ENCODE measurements at regions not wholly inside any gene's neighbourhood (a gene's known extent, or its start where the extent isn't known, plus 50 kb on each side); places are given as distances from the start of the nearest gene placed in this dataset.
"Not testable (repeated sequence)": the region's sequence is repeated elsewhere in the genome, so short reads cannot be mapped to it uniquely, and the experiment has no call there.

GRCh38 chr7:20543500-20543899, 72.0 kb upstream of the ABCB5 start:
- H3K4me2 ChIP-seq (ENCODE audit: low read depth, low read length, poor library complexity, severe bottlenecking) = no peak overlapping the region
- no peaks in the 10 kb centered on the region for H3K36me3 ChIP-seq (ENCODE audit: insufficient read depth, low read length)
- no peaks in the 10 kb centered on the region for H3K27me3 ChIP-seq (ENCODE audit: low read length)
- no peaks in the 10 kb centered on the region for H3K9me2 ChIP-seq (replicated peaks; ENCODE audit: insufficient read depth, low read length)
- no peaks in the 10 kb centered on the region for H3K79me2 ChIP-seq (ENCODE audit: low read length)
- no peak for DNase-seq
- no peak overlapping the region for H3K4me3 ChIP-seq (ENCODE audit: low read length)
- no peak overlapping the region for H2AFZ ChIP-seq (ENCODE audit: low read length)
- no peaks in the 10 kb centered on the region for H4K20me1 ChIP-seq (ENCODE audit: insufficient read depth, low read depth, low read length)
- H3K9me3 ChIP-seq (ENCODE audit: low read length) = no peaks in the 10 kb centered on the region
- H3K27ac ChIP-seq (ENCODE audit: low read length) = no peak overlapping the region
- peaks cover 8% of the 10 kb centered on the region for H3K4me1 ChIP-seq (ENCODE audit: low read length)
- no peak overlapping the region for H3K9ac ChIP-seq (ENCODE audit: low read length)

- Histone ChIP-seq H3K4me2 (ENCODE audit: low read depth, low read length, poor library complexity, severe bottlenecking) (no peak overlapping the region), H3K4me3 (ENCODE audit: low read length) (no peak overlapping the region), H3K9me3 (ENCODE audit: low read length) (no peaks in the 10 kb centered on the region), H2AFZ (ENCODE audit: low read length) (no peak overlapping the region), H3K9me2 (replicated peaks; ENCODE audit: insufficient read depth, low read length) (no peaks in the 10 kb centered on the region), H3K27ac (ENCODE audit: low read length) (no peak overlapping the region), H4K20me1 (ENCODE audit: insufficient read depth, low read depth, low read length) (no peaks in the 10 kb centered on the region), H3K79me2 (ENCODE audit: low read length) (no peaks in the 10 kb centered on the region), H3K9ac (ENCODE audit: low read length) (no peak overlapping the region), H3K36me3 (ENCODE audit: insufficient read depth, low read length) (no peaks in the 10 kb centered on the region), H3K4me1 (ENCODE audit: low read length) (peaks cover under 1% of the 10 kb centered on the region), H3K27me3 (ENCODE audit: low read length) (no peaks in the 10 kb centered on the region)
- no peak for DNase-seq
These were observed 70.5 kb upstream of the ABCB5 start for GRCh38 chr7:20545016-20545415.

DNA sequence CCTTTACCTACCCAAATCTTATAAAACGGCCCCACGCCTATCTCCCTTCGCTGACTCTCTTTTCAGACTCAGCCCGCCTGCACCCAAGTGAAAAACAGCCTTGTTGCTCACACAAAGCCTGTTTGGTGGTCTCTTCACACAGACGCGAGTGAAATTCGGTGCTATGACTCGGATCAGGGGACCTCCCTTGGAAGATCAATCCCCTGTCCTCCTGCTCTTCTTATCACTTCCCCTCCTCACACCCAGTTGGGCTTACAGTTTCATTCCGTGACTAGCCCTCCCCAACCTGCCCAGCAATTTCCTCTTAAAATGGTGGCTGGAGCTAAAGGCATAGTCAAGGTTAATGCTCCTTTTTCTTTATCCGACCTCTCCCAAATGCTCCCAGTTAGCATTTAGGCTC, 68.5 kb upstream of the ABCB5 start:
- H4K20me1 ChIP-seq (ENCODE audit: insufficient read depth, low read depth, low read length); H3K9ac ChIP-seq (ENCODE audit: low read length); H3K9me2 ChIP-seq (replicated peaks; ENCODE audit: insufficient read depth, low read length); H3K27ac ChIP-seq (ENCODE audit: low read length); H3K4me2 ChIP-seq (ENCODE audit: low read depth, low read length, poor library complexity, severe bottlenecking); H3K27me3 ChIP-seq (ENCODE audit: low read length); H2AFZ ChIP-seq (ENCODE audit: low read length); H3K9me3 ChIP-seq (ENCODE audit: low read length); DNase-seq; H3K4me1 ChIP-seq (ENCODE audit: low read length); H3K4me3 ChIP-seq (ENCODE audit: low read length); H3K79me2 ChIP-seq (ENCODE audit: low read length); H3K36me3 ChIP-seq (ENCODE audit: insufficient read depth, low read length): not testable (repeated sequence)

DNA sequence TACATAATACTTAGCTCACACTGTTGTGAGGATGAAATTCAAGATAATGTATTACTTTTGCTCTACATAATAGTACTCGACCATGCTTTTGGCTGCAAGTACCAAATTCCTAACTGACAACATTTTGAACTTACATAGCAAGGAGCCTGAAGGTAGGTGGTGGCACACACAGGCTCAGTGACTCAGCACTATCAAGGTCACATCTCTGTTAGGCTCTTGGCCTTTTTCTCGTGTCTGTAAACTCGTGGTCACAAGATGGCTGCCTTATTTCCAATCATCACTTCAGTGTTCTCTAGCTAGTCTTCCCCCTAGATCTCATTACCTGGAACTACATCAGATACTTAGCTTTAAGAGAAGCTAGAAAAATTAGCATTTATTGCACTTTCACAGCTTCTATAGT, 61.4 kb upstream of the ABCB5 start:
- Histone ChIP-seq H3K4me1 (ENCODE audit: low read length) (no peaks in the 10 kb centered on the region), H3K4me3 (ENCODE audit: low read length) (no peak overlapping the region), H3K36me3 (ENCODE audit: insufficient read depth, low read length) (no peaks in the 10 kb centered on the region), H3K9me3 (ENCODE audit: low read length) (no peaks in the 10 kb centered on the region), H3K9ac (ENCODE audit: low read length) (no peak overlapping the region), H3K79me2 (ENCODE audit: low read length) (no peaks in the 10 kb centered on the region), H3K27ac (ENCODE audit: low read length) (no peak overlapping the region), H3K27me3 (ENCODE audit: low read length) (no peaks in the 10 kb centered on the region), H3K9me2 (replicated peaks; ENCODE audit: insufficient read depth, low read length) (no peaks in the 10 kb centered on the region), H4K20me1 (ENCODE audit: insufficient read depth, low read depth, low read length) (no peaks in the 10 kb centered on the region), H2AFZ (ENCODE audit: low read length) (no peak overlapping the region), H3K4me2 (ENCODE audit: low read depth, low read length, poor library complexity, severe bottlenecking) (no peak overlapping the region)
- DNase-seq = no peak

DNA sequence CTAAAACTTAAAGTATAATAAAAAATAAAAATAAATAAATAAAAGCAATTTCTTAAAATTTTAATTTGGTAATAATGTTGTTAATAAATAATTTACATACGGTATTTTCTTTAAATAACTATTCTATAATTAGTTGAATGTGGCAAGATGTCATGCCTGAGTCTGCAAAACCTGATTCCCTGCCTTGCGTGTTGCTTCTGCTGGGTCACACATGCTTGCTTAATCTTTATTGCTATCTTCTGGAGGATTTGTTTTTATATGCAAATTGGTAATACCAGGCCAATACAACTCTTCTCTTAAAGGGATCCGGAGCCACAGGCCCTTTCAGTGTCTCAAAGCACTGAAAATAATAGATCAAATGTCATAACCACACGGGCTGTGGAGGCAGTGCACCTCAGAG, 59.4 kb upstream of the ABCB5 start:
- no peak overlapping the region for H3K4me2 ChIP-seq (ENCODE audit: low read depth, low read length, poor library complexity, severe bottlenecking)
- H3K4me3 ChIP-seq (ENCODE audit: low read length) = no peak overlapping the region
- H2AFZ ChIP-seq (ENCODE audit: low read length) = no peak overlapping the region
- H4K20me1 ChIP-seq (ENCODE audit: insufficient read depth, low read depth, low read length) = no peaks in the 10 kb centered on the region
- H3K9me2 ChIP-seq (replicated peaks; ENCODE audit: insufficient read depth, low read length) = no peaks in the 10 kb centered on the region
- H3K9me3 ChIP-seq (ENCODE audit: low read length) = no peaks in the 10 kb centered on the region
- no peaks in the 10 kb centered on the region for H3K27me3 ChIP-seq (ENCODE audit: low read length)
- H3K79me2 ChIP-seq (ENCODE audit: low read length) = no peaks in the 10 kb centered on the region
- DNase-seq = no peak
- H3K36me3 ChIP-seq (ENCODE audit: insufficient read depth, low read length) = no peaks in the 10 kb centered on the region
- H3K4me1 ChIP-seq (ENCODE audit: low read length) = no peaks in the 10 kb centered on the region
- H3K27ac ChIP-seq (ENCODE audit: low read length) = no peak overlapping the region
- no peak overlapping the region for H3K9ac ChIP-seq (ENCODE audit: low read length)

DNA sequence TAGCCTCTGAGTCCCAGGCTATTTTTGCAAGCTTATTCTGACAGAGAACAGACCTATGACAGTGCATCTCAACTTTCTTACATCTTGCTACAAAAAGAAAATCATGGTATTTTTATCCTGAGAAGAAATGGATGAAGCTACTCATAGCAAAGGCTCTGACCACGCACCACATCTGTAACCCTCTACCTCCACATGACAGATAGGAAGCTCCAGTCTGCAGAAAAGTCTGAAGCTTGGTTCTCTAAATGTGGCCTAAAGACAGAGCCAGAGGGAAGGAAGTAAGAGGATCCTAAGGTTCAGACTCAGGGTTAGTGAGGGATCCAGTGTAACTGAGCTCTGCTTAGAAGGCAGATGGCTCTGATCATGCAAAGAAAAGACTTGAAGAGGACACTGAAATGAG, 58.4 kb upstream of the ABCB5 start:
- H3K79me2 ChIP-seq (ENCODE audit: low read length) = no peaks in the 10 kb centered on the region
- H3K9ac ChIP-seq (ENCODE audit: low read length) = no peak overlapping the region
- H3K4me1 ChIP-seq (ENCODE audit: low read length) = no peaks in the 10 kb centered on the region
- no peak overlapping the region for H3K4me2 ChIP-seq (ENCODE audit: low read depth, low read length, poor library complexity, severe bottlenecking)
- DNase-seq = no peak
- H3K4me3 ChIP-seq (ENCODE audit: low read length) = no peak overlapping the region
- H3K27me3 ChIP-seq (ENCODE audit: low read length) = no peaks in the 10 kb centered on the region
- H3K36me3 ChIP-seq (ENCODE audit: insufficient read depth, low read length) = no peaks in the 10 kb centered on the region
- H2AFZ ChIP-seq (ENCODE audit: low read length) = no peak overlapping the region
- no peak overlapping the region for H3K27ac ChIP-seq (ENCODE audit: low read length)
- H3K9me3 ChIP-seq (ENCODE audit: low read length) = no peaks in the 10 kb centered on the region
- no peaks in the 10 kb centered on the region for H4K20me1 ChIP-seq (ENCODE audit: insufficient read depth, low read depth, low read length)
- H3K9me2 ChIP-seq (replicated peaks; ENCODE audit: insufficient read depth, low read length) = no peaks in the 10 kb centered on the region

DNA sequence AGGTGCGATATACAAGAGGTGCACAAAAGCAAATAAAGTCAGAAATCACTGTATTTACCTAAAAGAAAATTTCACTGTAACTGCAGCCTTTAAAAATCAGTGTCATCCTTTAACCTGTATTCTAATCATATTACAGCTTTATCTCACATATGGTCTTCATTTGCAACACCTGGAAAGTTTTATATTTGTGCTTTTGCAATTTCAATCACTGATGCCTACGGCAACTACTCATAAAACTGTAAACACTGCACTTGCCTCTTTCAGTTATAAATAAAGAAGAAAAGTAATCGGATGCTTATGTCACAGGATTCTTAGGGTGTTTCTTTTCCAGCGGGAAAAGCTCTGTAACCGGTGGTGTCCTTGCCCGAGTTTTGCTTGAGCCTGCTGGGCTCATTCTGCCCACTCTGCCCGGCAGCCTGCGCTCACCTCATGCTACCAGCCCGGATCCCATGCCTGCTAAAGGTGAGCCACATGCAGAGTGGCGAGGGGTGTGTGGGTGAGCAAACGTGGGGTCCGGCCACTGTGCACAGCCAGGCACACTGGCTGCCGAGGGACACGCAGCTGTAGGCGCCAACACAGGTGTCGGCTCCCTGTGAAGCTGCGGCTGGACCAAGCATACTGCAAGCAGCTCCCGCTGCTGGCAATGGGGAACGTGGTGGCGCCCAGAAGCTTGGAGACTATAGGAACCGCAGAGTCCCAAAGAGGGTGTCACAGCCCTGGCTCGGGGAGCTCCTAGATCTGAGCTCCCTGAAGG, 56.3 kb upstream of the ABCB5 start:
- H3K9me2 ChIP-seq (replicated peaks; ENCODE audit: insufficient read depth, low read length) = no peaks in the 10 kb centered on the region
- no peak overlapping the region for H3K4me2 ChIP-seq (ENCODE audit: low read depth, low read length, poor library complexity, severe bottlenecking)
- H3K9ac ChIP-seq (ENCODE audit: low read length) = no peak overlapping the region
- H3K27me3 ChIP-seq (ENCODE audit: low read length) = no peaks in the 10 kb centered on the region
- no peaks in the 10 kb centered on the region for H3K4me1 ChIP-seq (ENCODE audit: low read length)
- no peaks in the 10 kb centered on the region for H3K9me3 ChIP-seq (ENCODE audit: low read length)
- H3K4me3 ChIP-seq (ENCODE audit: low read length) = no peak overlapping the region
- H4K20me1 ChIP-seq (ENCODE audit: insufficient read depth, low read depth, low read length) = no peaks in the 10 kb centered on the region
- DNase-seq = no peak
- no peaks in the 10 kb centered on the region for H3K79me2 ChIP-seq (ENCODE audit: low read length)
- no peaks in the 10 kb centered on the region for H3K36me3 ChIP-seq (ENCODE audit: insufficient read depth, low read length)
- no peak overlapping the region for H2AFZ ChIP-seq (ENCODE audit: low read length)
- no peak overlapping the region for H3K27ac ChIP-seq (ENCODE audit: low read length)

GRCh38 chr7:20559883-20560282, 55.6 kb upstream of the ABCB5 start:
- H3K27ac ChIP-seq (ENCODE audit: low read length) = no peak overlapping the region
- H3K27me3 ChIP-seq (ENCODE audit: low read length) = no peaks in the 10 kb centered on the region
- no peak for DNase-seq
- no peaks in the 10 kb centered on the region for H4K20me1 ChIP-seq (ENCODE audit: insufficient read depth, low read depth, low read length)
- no peaks in the 10 kb centered on the region for H3K79me2 ChIP-seq (ENCODE audit: low read length)
- no peaks in the 10 kb centered on the region for H3K4me1 ChIP-seq (ENCODE audit: low read length)
- no peak overlapping the region for H3K4me2 ChIP-seq (ENCODE audit: low read depth, low read length, poor library complexity, severe bottlenecking)
- H3K36me3 ChIP-seq (ENCODE audit: insufficient read depth, low read length) = no peaks in the 10 kb centered on the region
- no peaks in the 10 kb centered on the region for H3K9me3 ChIP-seq (ENCODE audit: low read length)
- no peak overlapping the region for H3K9ac ChIP-seq (ENCODE audit: low read length)
- no peak overlapping the region for H2AFZ ChIP-seq (ENCODE audit: low read length)
- H3K4me3 ChIP-seq (ENCODE audit: low read length) = no peak overlapping the region
- no peaks in the 10 kb centered on the region for H3K9me2 ChIP-seq (replicated peaks; ENCODE audit: insufficient read depth, low read length)
